Progenitor cell of endocrine pancreas (in vitro differentiated cells): ENCODE measurements at regions not wholly inside any gene's neighbourhood (a gene's known extent, or its start where the extent isn't known, plus 50 kb on each side); places are given as distances from the start of the nearest gene placed in this dataset.
"Not testable (repeated sequence)": the region's sequence is repeated elsewhere in the genome, so short reads cannot be mapped to it uniquely, and the experiment has no call there.

ENCODE experiments used
- DNase-seq: peaks from one replicate; pipeline ENCODE4 v3.0.0; 2021; ENCODE audit warnings: low spot score; ENCODE audit not compliant: unreplicated experiment
- H3K27ac Mint-ChIP-seq: 2 replicates; pipeline ENCODE4 v1.8.0; 2021; ENCODE audit warnings: mild to moderate bottlenecking, moderate library complexity, mixed read lengths
- H3K27me3 Mint-ChIP-seq: 2 replicates; pipeline ENCODE4 v1.8.0; 2021; ENCODE audit warnings: mixed read lengths
- H3K36me3 Mint-ChIP-seq: 2 replicates; pipeline ENCODE4 v1.8.0; 2022; ENCODE audit warnings: mixed read lengths; ENCODE audit not compliant: insufficient read depth
- H3K4me1 Mint-ChIP-seq: 2 replicates; pipeline ENCODE4 v1.8.0; 2021; ENCODE audit warnings: low read depth, mixed read lengths
- H3K4me3 Mint-ChIP-seq: 2 replicates; pipeline ENCODE4 v1.8.0; 2021; ENCODE audit warnings: low read depth, mild to moderate bottlenecking, moderate library complexity, mixed read lengths
- H3K9me3 Mint-ChIP-seq: 2 replicates; pipeline ENCODE4 v1.8.0; 2021; ENCODE audit warnings: low read depth, mixed read lengths
- CTCF ChIP-seq: fragments of 200-600 bp; sonication (generic); IDR thresholded peaks from one replicate; pipeline ENCODE4 v1.5.0; 2021; ENCODE audit warnings: antibody characterized with exemption, mild to moderate bottlenecking; ENCODE audit not compliant: unreplicated experiment

- not testable (repeated sequence) for H3K36me3 Mint-ChIP-seq, H3K27me3 Mint-ChIP-seq, H3K27ac Mint-ChIP-seq, H3K4me3 Mint-ChIP-seq, DNase-seq, H3K4me1 Mint-ChIP-seq
- peaks cover 54% of the 10 kb centered on the region for H3K9me3 Mint-ChIP-seq
Measured at GRCh38 chr22:11059129-11059528, 4468.9 kb upstream of the OR11H1 start.

- not testable (repeated sequence) for DNase-seq, H3K27me3 Mint-ChIP-seq, H3K36me3 Mint-ChIP-seq, H3K4me3 Mint-ChIP-seq, H3K4me1 Mint-ChIP-seq, H3K27ac Mint-ChIP-seq
- peaks cover 57% of the 10 kb centered on the region for H3K9me3 Mint-ChIP-seq
Measured at GRCh38 chr22:11060797-11061196, 4467.2 kb upstream of the OR11H1 start.

DNA sequence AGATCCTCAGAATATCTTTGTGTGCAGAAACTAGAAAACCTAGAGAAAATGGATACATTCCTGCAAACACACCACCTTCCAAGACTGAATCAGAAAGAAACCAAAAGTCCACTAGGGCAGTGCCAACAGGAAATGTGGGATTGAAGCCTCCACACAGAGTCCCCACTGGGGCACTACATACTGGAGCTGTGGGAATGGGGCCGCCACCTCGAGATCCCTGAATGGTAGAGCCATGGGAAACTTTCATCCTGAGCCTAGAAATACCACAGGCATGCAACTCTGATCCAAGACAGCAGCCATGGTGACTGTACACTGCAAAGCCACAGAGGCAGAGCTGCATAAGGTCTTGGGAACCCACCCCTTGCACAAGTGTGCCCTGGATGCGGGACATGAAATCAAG is 4465.5 kb upstream of the OR11H1 start:
- H3K4me3 Mint-ChIP-seq, H3K4me1 Mint-ChIP-seq, H3K27ac Mint-ChIP-seq, DNase-seq, H3K27me3 Mint-ChIP-seq: not testable (repeated sequence)
- peaks cover 63% of the 10 kb centered on the region for H3K9me3 Mint-ChIP-seq
- peaks cover 13% of the 10 kb centered on the region for H3K36me3 Mint-ChIP-seq

DNA sequence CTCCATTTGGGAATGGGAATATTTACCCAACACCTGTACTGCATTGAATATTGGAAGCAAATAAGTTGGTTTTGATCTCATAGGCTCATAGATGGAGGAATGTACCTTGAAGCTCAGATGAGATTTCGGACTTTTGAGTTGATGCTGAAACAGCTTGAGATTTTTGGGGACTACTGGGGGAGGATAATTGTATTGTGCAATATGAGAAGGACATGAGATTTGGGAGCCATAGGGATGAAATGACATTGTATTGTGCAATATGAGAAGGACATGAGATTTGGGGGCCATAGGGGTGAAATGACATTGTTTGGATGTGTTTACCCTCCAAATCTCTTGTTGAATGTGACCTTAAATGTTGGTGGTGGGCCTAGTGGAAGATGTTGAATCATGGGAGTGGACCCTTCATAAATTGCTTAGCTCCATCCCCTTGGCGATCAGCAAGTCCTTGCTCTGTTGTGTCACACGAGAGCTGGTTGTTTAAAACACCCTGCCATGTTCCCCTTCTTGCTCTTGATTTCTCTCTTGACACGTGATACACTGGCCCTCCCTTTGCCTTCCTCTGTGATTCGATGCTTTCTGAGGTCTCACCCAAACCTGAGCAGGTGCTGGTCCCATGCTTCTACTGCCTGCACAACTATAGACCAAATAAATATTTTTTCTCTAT is 4464.8 kb upstream of the OR11H1 start:
- DNase-seq, H3K27me3 Mint-ChIP-seq, H3K4me1 Mint-ChIP-seq, H3K4me3 Mint-ChIP-seq, H3K27ac Mint-ChIP-seq: not testable (repeated sequence)
- peaks cover 69% of the 10 kb centered on the region for H3K9me3 Mint-ChIP-seq
- H3K36me3 Mint-ChIP-seq = peaks cover 15% of the 10 kb centered on the region

DNA sequence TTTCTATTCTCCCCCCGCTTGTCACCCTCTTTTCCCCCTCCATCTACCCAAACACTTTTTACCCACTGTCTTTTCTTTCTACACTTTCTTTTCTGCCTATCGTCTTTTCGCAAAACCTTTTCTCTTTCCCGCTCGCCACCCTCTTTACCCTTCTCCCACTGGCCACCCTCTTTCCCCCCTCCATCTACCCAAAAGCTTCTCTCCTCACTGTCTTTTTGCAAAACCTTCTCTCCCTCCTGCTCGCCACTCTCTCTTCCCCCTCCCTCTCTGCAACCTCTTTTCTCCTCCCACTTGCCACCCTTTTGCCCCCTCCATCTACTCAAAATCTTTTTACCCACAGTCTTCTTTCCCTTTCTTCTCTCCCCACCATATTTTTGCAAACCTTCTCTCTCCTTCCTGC is 4462.8 kb upstream of the OR11H1 start:
- not testable (repeated sequence) for H3K27ac Mint-ChIP-seq, H3K4me1 Mint-ChIP-seq, H3K27me3 Mint-ChIP-seq, H3K4me3 Mint-ChIP-seq, DNase-seq
- peaks cover 15% of the 10 kb centered on the region for H3K36me3 Mint-ChIP-seq
- peaks cover 70% of the 10 kb centered on the region for H3K9me3 Mint-ChIP-seq

GRCh38 chr22:11065876-11066457 is 4462.0 kb upstream of the OR11H1 start:
- Mint-ChIP-seq H3K36me3 (peaks cover 15% of the 10 kb centered on the region), H3K9me3 (peaks cover 67% of the 10 kb centered on the region)
- not testable (repeated sequence) for DNase-seq, H3K4me1 Mint-ChIP-seq, H3K27me3 Mint-ChIP-seq, H3K27ac Mint-ChIP-seq, H3K4me3 Mint-ChIP-seq

DNA sequence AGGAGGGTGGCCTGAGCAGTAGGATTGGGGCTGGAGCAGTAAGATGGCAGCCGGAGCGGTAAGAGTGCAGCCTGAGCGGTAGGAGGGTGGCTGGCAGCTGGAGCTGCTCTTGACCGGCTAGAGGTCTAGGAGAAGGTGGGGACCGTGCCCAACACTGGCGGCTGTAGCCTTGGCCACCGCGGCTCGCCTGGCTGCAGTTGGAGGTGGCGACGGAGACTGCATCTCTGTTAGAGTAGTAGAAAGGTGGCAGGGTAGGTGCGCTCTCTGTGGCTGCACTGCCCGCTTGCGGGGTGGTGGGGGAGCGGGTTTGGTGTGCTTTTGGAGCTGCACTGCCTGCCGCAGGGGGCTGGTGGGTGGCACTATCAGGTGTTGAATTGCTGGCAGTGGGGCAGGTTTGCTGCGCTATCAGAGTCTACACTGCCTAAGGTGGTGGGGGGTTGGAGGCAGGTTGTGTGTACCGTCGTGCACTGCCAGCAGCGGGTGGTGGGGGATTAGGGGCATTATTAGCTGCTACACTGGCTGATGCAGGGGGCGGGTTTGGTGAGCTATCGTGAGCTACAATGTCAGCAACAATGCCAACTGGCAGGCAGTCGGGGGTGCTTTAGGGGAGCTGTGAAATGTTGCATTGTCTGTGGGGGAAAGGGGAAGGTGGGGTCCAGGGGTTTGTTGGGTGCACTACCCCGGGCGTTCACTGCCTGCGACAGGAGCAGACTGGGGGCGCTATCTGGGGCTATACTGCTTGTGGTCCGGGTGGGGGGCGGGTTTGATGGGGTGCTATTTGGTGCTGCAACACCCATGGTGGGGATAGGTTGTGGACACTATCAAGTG is 4461.3 kb upstream of the OR11H1 start:
- no peak overlapping the region for H3K4me3 Mint-ChIP-seq
- H3K27me3 Mint-ChIP-seq = no peaks in the 10 kb centered on the region
- H3K9me3 Mint-ChIP-seq = peaks cover 63% of the 10 kb centered on the region
- no peak for TF ChIP-seq CTCF
- no peaks in the 10 kb centered on the region for H3K4me1 Mint-ChIP-seq
- no peak for DNase-seq
- H3K36me3 Mint-ChIP-seq = peaks cover 15% of the 10 kb centered on the region
- H3K27ac Mint-ChIP-seq = no peak overlapping the region

DNA sequence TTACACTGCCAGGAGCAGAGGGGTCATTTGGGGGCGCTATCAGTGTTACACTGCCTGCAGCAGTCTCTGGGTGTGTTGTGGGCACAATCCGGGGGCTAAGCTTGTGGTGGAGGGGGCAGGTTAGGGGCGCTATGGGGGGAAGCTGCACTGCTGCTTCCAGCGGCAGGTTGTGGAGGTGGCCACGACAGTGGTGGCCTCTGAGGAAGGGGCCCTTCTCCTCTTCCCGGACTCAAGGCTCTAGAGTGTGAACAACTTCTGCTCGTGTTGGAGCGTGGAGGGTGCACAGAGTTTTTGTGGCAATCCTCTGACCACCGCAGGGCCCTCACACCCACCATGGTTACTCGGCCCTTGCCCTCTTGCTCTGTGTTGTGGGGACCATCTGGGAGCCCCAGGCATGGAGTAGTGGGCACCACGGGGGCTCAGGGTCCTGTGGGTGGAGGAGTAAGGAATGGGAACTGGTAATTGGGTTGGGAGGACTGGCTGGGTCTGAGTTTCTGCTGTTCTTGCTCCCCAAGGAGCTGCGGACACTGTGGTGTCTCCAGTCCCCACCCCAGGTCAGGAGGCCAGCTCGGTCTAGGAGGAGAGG is 4460.6 kb upstream of the OR11H1 start:
- not testable (repeated sequence) for H3K4me1 Mint-ChIP-seq, H3K27me3 Mint-ChIP-seq, H3K4me3 Mint-ChIP-seq, H3K27ac Mint-ChIP-seq, DNase-seq
- peaks cover 60% of the 10 kb centered on the region for H3K9me3 Mint-ChIP-seq
- H3K36me3 Mint-ChIP-seq = peaks cover 15% of the 10 kb centered on the region

DNA sequence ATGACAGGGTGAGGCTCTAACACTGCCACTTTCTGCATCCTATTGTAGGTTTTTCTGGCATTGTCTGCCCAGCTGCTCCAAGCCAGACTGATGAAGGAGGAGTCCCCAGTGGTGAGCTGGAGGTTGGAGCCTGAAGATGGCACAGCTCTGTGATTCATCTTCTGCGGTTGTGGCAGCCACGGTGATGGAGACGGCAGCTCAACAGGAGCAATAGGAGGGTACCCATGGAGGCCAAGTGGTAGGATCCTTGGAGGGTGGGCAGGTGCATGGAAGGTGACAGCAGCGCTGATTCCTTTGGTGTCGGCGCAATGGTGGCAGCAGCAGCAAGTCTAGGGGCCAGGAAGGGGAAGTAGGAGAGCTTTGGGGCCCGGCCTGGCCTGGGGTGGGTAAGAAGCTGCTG is 4460.1 kb upstream of the OR11H1 start:
- not testable (repeated sequence) for H3K27ac Mint-ChIP-seq, H3K4me1 Mint-ChIP-seq, H3K4me3 Mint-ChIP-seq, H3K27me3 Mint-ChIP-seq, DNase-seq
- Mint-ChIP-seq H3K9me3 (peaks cover 55% of the 10 kb centered on the region), H3K36me3 (peaks cover 15% of the 10 kb centered on the region)

DNA sequence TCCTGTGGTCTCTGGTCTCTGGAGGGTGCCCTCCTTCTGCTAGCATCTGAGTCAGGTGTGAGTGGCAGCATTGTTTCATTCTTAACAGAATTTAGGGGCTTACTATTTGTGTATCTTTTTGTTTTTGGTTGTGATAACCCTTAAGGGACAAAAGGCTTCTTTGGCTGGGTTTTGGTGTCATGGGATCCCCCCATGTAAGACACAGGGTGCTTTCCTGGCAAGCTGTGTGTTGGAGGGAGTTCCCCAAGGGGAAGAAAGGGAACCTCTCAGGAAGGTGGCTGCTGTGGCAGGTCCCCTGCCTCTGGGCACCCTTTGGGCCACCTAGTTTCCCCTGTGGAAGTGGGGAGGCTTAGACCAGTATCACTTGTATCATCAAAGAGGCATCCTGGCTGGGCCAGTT is 4459.6 kb upstream of the OR11H1 start:
- peaks cover 15% of the 10 kb centered on the region for H3K36me3 Mint-ChIP-seq
- not testable (repeated sequence) for H3K4me1 Mint-ChIP-seq, H3K4me3 Mint-ChIP-seq, H3K27me3 Mint-ChIP-seq, DNase-seq, H3K27ac Mint-ChIP-seq
- H3K9me3 Mint-ChIP-seq = peaks cover 50% of the 10 kb centered on the region
